Occipital lobe (tissue), 1 donor: ENCODE measurements at regions not wholly inside any gene's neighbourhood (a gene's known extent, or its start where the extent isn't known, plus 50 kb on each side); places are given as distances from the start of the nearest gene placed in this dataset.
"Not testable (repeated sequence)": the region's sequence is repeated elsewhere in the genome, so short reads cannot be mapped to it uniquely, and the experiment has no call there.

ENCODE experiments used
- DNase-seq: peaks from one replicate; lab custom pipeline; 2025; lab: John Stamatoyannopoulos, UW

- DNase-seq: no peak
Measured at GRCh38 chr1:54474310-54475251, 68.4 kb upstream of the SSBP3 start.

DNA sequence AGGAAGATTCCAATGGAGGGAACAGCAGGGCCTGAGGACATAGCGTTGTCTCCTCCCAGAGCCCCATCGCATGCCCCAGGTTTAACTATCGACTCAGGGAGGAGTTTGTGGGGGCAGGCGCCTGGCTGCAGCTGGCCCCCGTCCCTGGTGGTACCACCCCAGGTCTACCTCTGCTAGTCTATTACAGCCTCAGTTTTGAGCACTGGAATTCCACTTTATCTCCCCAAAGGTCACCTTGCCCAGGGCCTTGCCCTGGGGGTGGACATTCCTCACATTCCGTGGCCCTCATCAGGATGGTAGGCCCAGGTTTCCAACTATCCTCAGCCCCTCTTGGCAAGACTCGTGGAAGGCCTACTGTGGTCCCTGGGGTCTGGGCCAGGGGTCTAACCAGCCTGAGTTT, 65.4 kb upstream of the SSBP3 start:
- DNase-seq: no peak

- DNase-seq: not testable (repeated sequence)
Measured at GRCh38 chr1:54469444-54469843, 63.2 kb upstream of the SSBP3 start.

DNA sequence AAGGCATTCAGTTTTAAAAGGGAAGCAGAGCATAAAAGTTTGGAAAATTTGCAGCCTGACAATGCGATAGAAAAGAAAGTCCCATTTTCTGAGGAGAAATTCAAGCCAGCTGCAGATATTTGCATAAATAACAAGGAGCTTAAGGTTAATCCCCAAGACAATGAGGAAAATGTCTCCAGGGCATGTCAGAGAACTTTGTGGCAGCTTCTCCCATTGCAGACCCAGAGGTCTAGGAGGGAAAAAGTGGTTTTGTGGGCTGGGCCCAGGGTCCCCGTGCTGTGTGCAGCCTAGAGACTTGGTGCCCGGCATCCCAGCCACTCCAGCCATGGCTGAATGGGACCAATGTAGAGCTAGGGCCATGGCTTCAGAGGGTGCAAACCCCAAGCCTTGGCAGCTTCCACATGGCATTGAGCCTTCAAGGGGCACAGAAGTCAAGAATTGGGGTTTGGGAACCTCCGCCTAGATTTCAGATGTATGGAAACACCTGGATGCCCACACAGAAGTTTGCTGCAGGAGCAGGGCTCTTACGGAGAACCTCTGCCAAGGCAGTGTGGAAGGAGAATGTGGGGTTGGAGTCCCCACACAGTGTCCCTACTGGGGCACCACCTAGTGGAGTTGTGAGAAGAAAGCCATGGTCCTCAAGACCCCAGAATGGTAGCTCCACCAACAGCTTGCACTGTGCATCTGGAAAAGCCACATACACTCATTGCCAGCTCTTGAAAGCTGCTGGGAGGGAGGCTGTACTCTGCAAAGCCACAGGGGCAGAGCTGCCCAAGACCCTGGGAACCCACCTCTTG, 62.3 kb upstream of the SSBP3 start:
- not testable (repeated sequence) for DNase-seq

- no peak for DNase-seq
Measured at GRCh38 chr1:54465351-54465811, 59.2 kb upstream of the SSBP3 start.

GRCh38 chr1:54464477-54465146, 58.4 kb upstream of the SSBP3 start:
- no peak for DNase-seq

- DNase-seq: no peak
Measured at GRCh38 chr1:54464031-54464476, 57.9 kb upstream of the SSBP3 start.

DNA sequence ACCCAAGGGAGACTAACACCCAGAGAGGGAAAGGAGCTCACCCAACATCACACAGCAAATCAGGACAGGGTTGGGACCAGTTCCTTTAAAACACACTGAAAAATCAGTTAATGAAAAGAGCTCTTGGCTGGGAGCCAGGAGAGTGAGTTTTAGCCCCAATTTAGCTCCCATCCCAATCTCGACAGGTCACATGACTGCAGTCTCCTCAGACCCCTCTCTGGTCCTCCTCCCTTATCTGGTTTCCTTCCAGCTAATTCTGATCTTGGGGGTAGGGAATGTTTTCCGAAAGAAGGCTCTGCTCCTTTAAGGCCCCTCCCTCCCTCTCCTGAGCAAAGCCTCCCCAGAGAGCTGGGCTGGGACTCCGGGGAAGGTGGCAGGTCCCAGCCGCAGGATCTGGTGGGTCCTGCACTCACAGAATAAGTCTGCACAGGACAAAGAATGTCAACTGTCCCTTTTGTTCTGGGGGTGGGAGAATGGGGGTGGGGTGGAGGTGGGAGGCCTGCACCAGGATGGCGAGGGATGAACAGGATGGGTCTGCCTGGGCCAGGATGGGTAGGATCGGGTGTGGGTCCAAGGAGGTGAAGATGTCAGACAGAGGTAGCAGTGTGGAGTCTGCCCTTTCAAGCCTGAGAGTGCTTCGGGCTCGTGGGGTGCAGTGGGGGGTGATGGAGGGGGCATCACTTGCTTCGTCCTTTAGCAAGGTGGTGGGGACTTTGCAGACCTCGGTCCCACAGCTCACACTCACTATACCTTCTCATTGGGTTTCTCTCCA, 57.3 kb upstream of the SSBP3 start:
- no peak for DNase-seq

DNA sequence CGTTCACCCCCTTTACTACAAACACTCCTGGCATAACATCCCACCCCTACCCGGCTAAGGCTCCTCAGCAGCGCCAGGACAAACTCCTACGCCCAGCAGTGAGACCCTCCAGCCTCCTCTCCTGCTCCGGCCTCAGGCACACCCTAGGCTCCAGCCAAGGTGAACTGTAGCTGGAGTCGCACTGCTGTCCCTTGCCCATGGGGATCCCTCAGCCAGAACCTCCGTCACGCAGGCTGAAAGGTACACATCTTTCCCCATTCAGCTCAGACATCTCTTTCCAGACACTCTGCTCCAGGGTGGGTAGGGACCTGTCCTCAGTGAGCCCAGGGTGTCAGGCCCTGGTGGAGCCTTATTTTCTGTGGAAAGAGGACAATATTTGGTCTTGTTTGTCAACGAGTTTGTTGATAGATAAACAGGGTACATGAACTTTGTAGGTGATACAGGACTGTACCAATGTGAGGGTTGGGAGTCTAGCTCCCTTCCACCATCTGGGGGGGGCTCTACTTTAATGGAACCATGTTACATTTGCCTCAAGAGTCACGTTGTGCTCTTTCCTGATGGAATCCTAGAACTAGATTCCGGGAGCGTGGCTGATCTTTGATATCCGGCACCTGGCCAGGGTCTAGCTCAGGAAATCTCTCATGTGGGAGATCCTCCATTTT, 56.5 kb upstream of the SSBP3 start:
- DNase-seq: no peak

DNA sequence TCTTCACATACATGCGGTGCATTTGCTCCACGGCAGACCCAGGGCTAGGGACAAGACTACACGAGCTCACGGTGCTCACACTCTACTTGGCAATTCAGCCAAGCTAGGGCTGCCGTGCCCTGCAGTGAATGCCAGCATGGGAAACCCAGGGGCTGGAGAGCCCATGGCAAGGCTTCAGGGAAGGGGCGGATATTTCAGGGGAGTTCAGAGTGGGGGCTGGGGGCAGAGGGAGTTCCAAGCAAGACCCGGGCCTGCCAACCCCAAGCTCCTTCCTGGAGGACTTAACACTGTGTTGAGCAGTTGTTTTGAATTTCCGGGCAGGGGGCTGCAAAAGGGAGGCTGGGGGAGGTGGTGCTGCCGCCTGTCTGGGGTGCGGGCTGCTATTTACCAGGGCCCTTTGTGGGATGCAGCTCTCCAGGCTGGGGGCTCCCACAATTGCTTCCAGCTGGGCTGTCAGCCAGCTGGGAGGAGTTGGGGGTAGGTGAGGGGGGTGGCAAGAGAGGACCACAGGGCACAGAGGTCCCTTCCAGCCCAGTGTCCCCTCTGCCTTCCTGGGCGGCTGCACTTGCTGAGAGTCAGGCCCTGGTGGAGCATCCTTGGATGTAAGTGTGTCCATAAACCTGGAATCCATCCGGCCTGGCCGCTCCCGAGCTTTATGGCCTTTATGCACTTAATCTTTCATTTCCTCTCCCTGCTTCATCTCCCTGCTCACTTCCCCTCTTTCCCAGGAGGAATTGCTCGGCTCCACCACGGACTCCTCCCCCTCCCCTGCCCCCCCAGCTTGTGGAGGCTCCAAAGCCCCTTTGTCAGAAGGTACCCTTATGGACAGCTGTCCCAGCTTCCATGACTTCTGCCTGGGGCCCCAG, 55.8 kb upstream of the SSBP3 start:
- DNase-seq: no peak

GRCh38 chr1:54460861-54461387, 54.7 kb upstream of the SSBP3 start:
- no peak for DNase-seq

GRCh38 chr1:54460351-54460750, 54.2 kb upstream of the SSBP3 start:
- no peak for DNase-seq

- no peak for DNase-seq
Measured at GRCh38 chr1:54459726-54460191, 53.6 kb upstream of the SSBP3 start.

- no peak for DNase-seq
Measured at GRCh38 chr1:54459140-54459539, 52.9 kb upstream of the SSBP3 start.

DNA sequence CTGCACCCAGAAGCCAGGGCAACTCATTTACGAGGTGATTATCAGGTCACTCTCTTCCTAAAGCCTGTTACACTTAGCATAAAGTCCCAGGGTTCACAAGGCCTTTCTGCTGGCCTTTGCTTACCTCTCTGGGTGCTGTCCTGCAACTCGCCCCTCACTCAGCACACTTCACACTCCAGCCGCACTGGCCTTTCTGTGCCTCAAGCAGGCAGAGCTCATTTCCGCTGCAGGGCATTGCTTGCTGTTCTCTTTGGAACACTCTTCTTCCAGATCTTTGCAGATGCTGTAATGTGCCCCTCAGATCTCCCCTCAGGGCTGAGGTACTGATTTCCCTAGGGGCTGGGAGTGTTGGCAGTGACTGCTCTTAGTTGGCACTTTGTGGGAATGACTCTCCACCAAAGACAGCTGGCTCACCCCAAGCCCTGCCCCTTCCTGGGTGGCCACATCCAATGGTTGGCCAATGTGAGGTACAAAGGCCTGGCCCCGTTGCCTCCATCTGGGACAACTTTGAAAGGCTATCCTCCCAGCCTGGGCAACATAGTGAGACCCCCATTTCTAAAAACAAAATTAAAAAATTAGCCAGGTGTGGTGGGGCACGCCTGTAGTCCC, 50.8 kb upstream of the SSBP3 start:
- no peak for DNase-seq

- no peak for DNase-seq
Measured at GRCh38 chr1:54456361-54456760, 50.2 kb upstream of the SSBP3 start.
